K562 (cell line): ENCODE measurements at regions not wholly inside any gene's neighbourhood (a gene's known extent, or its start where the extent isn't known, plus 50 kb on each side); places are given as distances from the start of the nearest gene placed in this dataset.

Experiments
- ATAC-seq: fragments of 200-7000 bp; cut with Tn5 transposase; 3 replicates; pipeline ENCODE4 v1.9.1; 2020; ENCODE audit warnings: moderate library complexity
- BruUV-seq: library from RNA; stranded (reverse); fragments of 400-500 nt; replicated peaks from 2 replicates; lab custom pipeline; 2021; lab: Mats Ljungman, UMichigan
- CTCF ChIA-PET: fragments of 300-600 bp; formaldehyde crosslinking; extraction: SDS; loops from one replicate; lab custom pipeline; 2021; ENCODE audit warnings: low intra/inter-chr PET ratio; lab: Yijun Ruan, JAX
- POLR2A ChIA-PET: fragments of 300-600, 350-650 bp; sonication (Branson Sonifier 250); formaldehyde crosslinking; extraction: SDS; loops from one replicate; lab custom pipeline; 2021; ENCODE audit warnings: antibody characterized with exemption, inconsistent platforms; lab: Yijun Ruan, JAX
- DNase-seq, 4 experiments: peaks; one replicate each; pipeline versions ENCODE4 v3.0.0 to v3.0.0-alpha.2; 2011 to 2018; ENCODE audit warnings: low spot score in 3 of 4, mixed read lengths in 3 of 4; ENCODE audit errors: extremely low read depth in 1 of 4
- FAIRE-seq: peaks from 2 replicates; lab custom pipeline; 2011; peaks lifted over from hg19 to GRCh38; lab: Jason Lieb, UNC
- H2AFZ ChIP-seq: 2 replicates; pipeline ENCODE4 v1.6.0; 2011; ENCODE audit warnings: low read depth, low read length, control low read depth, inconsistent platforms
- H3K27ac ChIP-seq: fragments of 200-600 bp; 3 replicates; pipeline ENCODE4 v1.8.0; 2011; ENCODE audit warnings: low read depth, mild to moderate bottlenecking, control low read depth, inconsistent platforms, low read length, moderate library complexity, mixed read lengths; ENCODE audit errors: extremely low read depth
- H3K27me3 ChIP-seq, 2 experiments: fragments of 300-600 bp in 1 of 2; 2 replicates in 1 of 2; 3 replicates in 1 of 2; pipeline versions ENCODE4 v1.6.0 to v1.8.0; 2011; ENCODE audit warnings: inconsistent platforms in 2 of 2, low read length in 2 of 2, mild to moderate bottlenecking in 1 of 2, mixed read lengths in 1 of 2, moderate library complexity in 1 of 2; ENCODE audit not compliant: control insufficient read depth in 2 of 2, insufficient read depth in 2 of 2
- H3K36me3 ChIP-seq: fragments of 300-600 bp; 3 replicates; pipeline ENCODE4 v1.8.0; 2011; ENCODE audit warnings: mild to moderate bottlenecking, low read length, inconsistent platforms; ENCODE audit not compliant: control insufficient read depth, insufficient read depth
- H3K4me1 ChIP-seq, 2 experiments: fragments of 200-600 bp in 1 of 2; replicated peaks in 1 of 2; 2 replicates in 1 of 2; 3 replicates in 1 of 2; pipeline versions ENCODE4 v1.5.1 to v1.8.0; 2011; ENCODE audit warnings: inconsistent platforms in 2 of 2, low read length in 2 of 2, mild to moderate bottlenecking in 1 of 2, mixed read lengths in 1 of 2, moderate library complexity in 1 of 2; ENCODE audit not compliant: control insufficient read depth in 2 of 2, insufficient read depth in 2 of 2
- H3K4me2 ChIP-seq: 2 replicates; pipeline ENCODE4 v1.6.1; 2011; ENCODE audit warnings: low read length, control low read depth, inconsistent platforms, mixed read lengths; ENCODE audit not compliant: insufficient read depth
- H3K4me3 ChIP-seq: fragments of 200-600 bp; sonication (generic), shearing (Covaris generic); 2 replicates; pipeline ENCODE4 v1.5.1; 2016; ENCODE audit warnings: control low read depth, inconsistent platforms
- H3K79me2 ChIP-seq: fragments of 200-600 bp; 3 replicates; pipeline ENCODE4 v1.8.0; 2011; ENCODE audit warnings: low read length, inconsistent platforms; ENCODE audit not compliant: control insufficient read depth, insufficient read depth
- H3K9ac ChIP-seq, 2 experiments: 2 replicates each; pipeline versions ENCODE4 v1.6.0 to v1.6.1; 2011; ENCODE audit warnings: low read depth in 2 of 2, low read length in 2 of 2, control low read depth in 1 of 2, inconsistent platforms in 1 of 2, mild to moderate bottlenecking in 1 of 2, mixed read lengths in 1 of 2; ENCODE audit not compliant: insufficient read depth in 1 of 2
- H3K9me1 ChIP-seq: one replicate; pipeline ENCODE4 v1.6.0; 2011; ENCODE audit warnings: inconsistent platforms, mild to moderate bottlenecking, low read length, moderate library complexity; ENCODE audit not compliant: control insufficient read depth, insufficient read depth
- H3K9me3 ChIP-seq: replicated peaks from 2 replicates; pipeline ENCODE4 v1.5.1; 2011; ENCODE audit warnings: low read depth, low read length, inconsistent platforms; ENCODE audit not compliant: control insufficient read depth, insufficient read depth
- H4K20me1 ChIP-seq: replicated peaks from 2 replicates; pipeline ENCODE4 v1.6.1; 2011; ENCODE audit warnings: low read length, inconsistent platforms, mixed read lengths; ENCODE audit not compliant: control insufficient read depth, insufficient read depth
- IRF9 ChIP-seq: fragments of 450-650 bp; IDR thresholded peaks from 2 replicates; pipeline ENCODE4 v1.6.1; 2016; ENCODE audit warnings: missing biosample characterization, missing genetic modification characterization
- NR2C1 ChIP-seq, 2 experiments: fragments of 450-650 bp; IDR thresholded peaks; 2 replicates each; pipeline ENCODE4 v1.6.1; 2017; ENCODE audit warnings: mild to moderate bottlenecking in 2 of 2, antibody characterized with exemption in 1 of 2, inconsistent platforms in 1 of 2, missing compliant biosample characterization in 1 of 2, missing genetic modification characterization in 1 of 2
- NR2C2 ChIP-seq, 2 experiments: fragments of 200-800 bp in 1 of 2; sonication (Bioruptor generic) in 1 of 2; sonication (generic) in 1 of 2; formaldehyde crosslinking in 1 of 2; IDR thresholded peaks; 2 replicates each; pipeline versions ENCODE4 v1.6.1 to v1.8.0; 2016 to 2022; ENCODE audit warnings: mild to moderate bottlenecking in 1 of 2, missing compliant biosample characterization in 1 of 2, missing genetic modification characterization in 1 of 2, missing genetic modification reagents in 1 of 2
- ZBTB40 ChIP-seq, 2 experiments: fragments of 450-650 bp in 1 of 2; sonication (generic) in 1 of 2; formaldehyde crosslinking in 1 of 2; IDR thresholded peaks; 2 replicates each; pipeline versions ENCODE4 v1.7.1 to v1.9.0; 2016 to 2022; ENCODE audit warnings: inconsistent platforms in 1 of 2, mild to moderate bottlenecking in 1 of 2, missing genetic modification reagents in 1 of 2
- ZFP36 ChIP-seq: fragments of 150-350 bp; IDR thresholded peaks from 2 replicates; pipeline ENCODE4 v1.6.1; 2018; ENCODE audit warnings: low read length, low read depth; ENCODE audit not compliant: partially characterized antibody
- WGBS: fragments of 100-300 bp; shearing (Covaris generic); methylation state at CpG from one replicate; pipeline ENCODE4 v1.1.6; 2016; ENCODE audit warnings: low coverage, mixed read lengths; ENCODE audit not compliant: insufficient coverage; ENCODE audit errors: missing lambda C conversion rate; 5-methylcytosine and 5-hydroxymethylcytosine counted together
- in situ Hi-C: fragments of 300-500 bp; cut with MboI; formaldehyde crosslinking; loops from 4 replicates; pipeline ENCODE4 v1.15.0; 2018; ENCODE audit warnings: inconsistent platforms, mixed read lengths
- intact Hi-C: fragments of 100-400 bp; cut with micrococcal nuclease; formaldehyde crosslinking; loops from 2 replicates; pipeline ENCODE4 v1.14.2; 2022

GRCh38 chr14:95444132-95445129 is 72.0 kb downstream of the SYNE3 start:
- in situ Hi-C loops, result loop anchor here (5.0 kb wide), 1 partner anchor 83 kb away; no protein-coding TSS in a partner anchor
- Histone ChIP-seq H3K4me1 (peaks cover 0 to 3% of the 10 kb centered on the region in 2 experiments; a peak in 1 of 5 replicates), H2AFZ (no peak overlapping the region), H4K20me1 (no peaks in the 10 kb centered on the region), H3K9me3 (no peaks in the 10 kb centered on the region), H3K79me2 (no peaks in the 10 kb centered on the region), H3K36me3 (no peaks in the 10 kb centered on the region), H3K4me2 (no peak overlapping the region), H3K9ac (no peak overlapping the region), H3K4me3 (no peak overlapping the region), H3K9me1 (no peaks in the 10 kb centered on the region), H3K27me3 (peaks cover 0 to 12% of the 10 kb centered on the region in 2 experiments; a peak in 2 of 5 replicates), H3K27ac (no peak overlapping the region)
- FAIRE-seq (no peak), ATAC-seq (no peak), DNase-seq (no peak)
- ChIA-PET CTCF (no interaction called here), POLR2A (interaction anchor here (0.7 to 1.3 kb wide), 3 partner anchors 17 to 455 kb away, joined by 3 to 4 read pairs (median 3); no protein-coding TSS in a partner anchor)
- intact Hi-C loops, result no loop called here
- BruUV-seq, result no TSS peak
- WGBS, result 27% methylated on average over 16 of the region's 16 CpGs
- peak; percentile 79 for TF ChIP-seq ZBTB40 (IDR thresholded peaks at IDR 0.05)
- no peak for TF ChIP-seq ZBTB40 (CRISPR knock-in tag; IDR thresholded peaks at IDR 0.05)
- TF ChIP-seq ZFP36, result peak; percentile 77
- no peak for TF ChIP-seq NR2C2 (CRISPR knock-in tag; IDR thresholded peaks at IDR 0.05)
- TF ChIP-seq NR2C2 (tag; IDR thresholded peaks at IDR 0.05), result peak; percentile 33; the same call in 1 of the 2 replicates
- no peak for TF ChIP-seq NR2C1 (IDR thresholded peaks at IDR 0.05)
- TF ChIP-seq NR2C1 (tag; IDR thresholded peaks at IDR 0.05), result peak; percentile 67; the same call in 1 of the 2 replicates
- TF ChIP-seq IRF9 (tag), result no peak
